A673 (cell line): ENCODE measurements at regions not wholly inside any gene's neighbourhood (a gene's known extent, or its start where the extent isn't known, plus 50 kb on each side); places are given as distances from the start of the nearest gene placed in this dataset.

Experiments
- BruUV-seq: library from RNA; stranded (reverse); fragments of 400-500 nt; replicated peaks from 2 replicates; lab custom pipeline; 2021; lab: Mats Ljungman, UMichigan
- CTCF ChIA-PET: fragments of 300-600 bp; sonication (Branson Sonifier 250); formaldehyde crosslinking; loops from one replicate; lab custom pipeline; 2022; ENCODE audit warnings: antibody characterized with exemption; lab: Charles Lee
- POLR2A ChIA-PET: fragments of 300-600 bp; sonication (Branson Sonifier 250); formaldehyde crosslinking; loops from one replicate; lab custom pipeline; 2022; ENCODE audit warnings: antibody characterized with exemption; ENCODE audit not compliant: low non-redundant PET; lab: Charles Lee
- DNase-seq: peaks from one replicate; pipeline ENCODE4 v3.0.0-alpha.2; 2015; ENCODE audit warnings: low spot score
- H3K27ac ChIP-seq: fragments of 200-600 bp; sonication (generic); 2 replicates; pipeline ENCODE4 v1.5.1; 2016; ENCODE audit warnings: mixed run types, low read depth, mild to moderate bottlenecking, mixed read lengths, antibody characterized with exemption, low read length; ENCODE audit not compliant: poor library complexity, severe bottlenecking
- H3K27me3 ChIP-seq: fragments of 200-600 bp; sonication (generic); replicated peaks from 2 replicates; pipeline ENCODE4 v1.6.1; 2017; ENCODE audit warnings: mixed run types, low read depth, mild to moderate bottlenecking, mixed read lengths, antibody characterized with exemption, low read length; ENCODE audit not compliant: insufficient read depth, poor library complexity
- H3K36me3 ChIP-seq: fragments of 200-600 bp; sonication (generic); 2 replicates; pipeline ENCODE4 v1.6.1; 2016; ENCODE audit warnings: mixed run types, mild to moderate bottlenecking, mixed read lengths, antibody characterized with exemption, low read length; ENCODE audit not compliant: insufficient read depth, poor library complexity, severe bottlenecking
- H3K4me1 ChIP-seq: fragments of 200-600 bp; sonication (generic); 2 replicates; pipeline ENCODE4 v1.6.1; 2017; ENCODE audit warnings: mixed run types, mild to moderate bottlenecking, mixed read lengths, antibody characterized with exemption, low read length; ENCODE audit not compliant: insufficient read depth, poor library complexity, severe bottlenecking
- H3K4me3 ChIP-seq: fragments of 200-600 bp; sonication (generic); 2 replicates; pipeline ENCODE4 v1.5.1; 2016; ENCODE audit warnings: low read depth, mixed run types, mild to moderate bottlenecking, mixed read lengths, low read length; ENCODE audit not compliant: poor library complexity, severe bottlenecking
- H3K9me3 ChIP-seq: fragments of 200-600 bp; sonication (generic); 2 replicates; pipeline ENCODE4 v1.6.1; 2016; ENCODE audit warnings: mixed run types, low read depth, mild to moderate bottlenecking, mixed read lengths, antibody characterized with exemption, low read length; ENCODE audit not compliant: poor library complexity, severe bottlenecking
- EZH2 ChIP-seq: fragments of 200-600 bp; sonication (generic); IDR thresholded peaks from 2 replicates; pipeline ENCODE4 v1.6.1; 2017; ENCODE audit warnings: borderline replicate concordance, low read depth, mild to moderate bottlenecking, mixed read lengths, antibody characterized with exemption, low read length; ENCODE audit not compliant: poor library complexity, severe bottlenecking
- intact Hi-C: fragments of 100-400 bp; cut with micrococcal nuclease; formaldehyde crosslinking; loops from one replicate; pipeline ENCODE4 v1.10.0; 2022; ENCODE audit not compliant: unreplicated experiment
- TF ChIP-seq, protein P1 (sequence below): fragments of 300-800, 200-600 bp; sonication (generic); conservative IDR thresholded peaks from 2 replicates; pipeline ENCODE4 v1.5.1; 2017; ENCODE audit warnings: low read depth, mild to moderate bottlenecking, antibody characterized with exemption, low read length, moderate library complexity, mixed read lengths

DNA sequence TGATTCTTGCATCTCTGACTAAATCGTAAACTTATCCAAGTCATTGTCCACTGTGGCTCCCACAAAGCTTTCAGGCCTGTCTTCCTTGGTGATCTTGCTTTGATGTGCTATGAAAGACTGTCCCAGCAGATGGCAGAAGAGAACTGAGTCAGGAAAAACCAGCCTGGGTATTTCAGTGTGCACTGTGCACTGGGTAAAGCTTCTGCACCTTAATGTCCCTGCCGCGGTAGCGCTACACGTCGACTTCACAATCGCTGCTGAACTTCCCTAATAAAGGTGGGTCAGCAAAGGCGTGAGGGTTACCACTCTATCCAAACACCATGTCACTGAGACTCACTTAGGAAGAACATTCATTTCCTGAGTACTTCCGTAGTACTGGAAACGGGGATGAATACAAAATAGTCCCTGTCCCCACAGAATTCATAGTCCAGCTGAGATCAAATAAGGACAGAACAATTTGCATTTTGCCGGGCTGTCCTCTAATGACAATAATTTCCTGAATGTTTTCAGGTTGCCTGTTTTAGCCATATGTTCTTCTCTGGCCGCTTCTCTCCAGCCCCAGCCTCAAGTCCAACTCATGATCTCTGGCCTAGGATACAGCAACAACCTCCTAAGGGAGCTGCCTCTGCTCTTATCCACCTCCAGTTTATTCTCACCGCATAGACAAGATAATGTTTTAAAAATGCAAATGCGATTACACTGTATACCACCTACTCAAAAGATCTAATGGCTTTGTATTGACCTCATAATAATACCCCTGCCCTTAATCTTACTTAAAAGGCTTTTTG, 83.6 kb upstream of the AKAP13 start:
- intact Hi-C loops = loop anchor here (2.0 to 10.0 kb wide), 5 partner anchors 116 to 712 kb away; no protein-coding TSS in a partner anchor
- Histone ChIP-seq H3K4me3 (peak overlapping the region; percentile 24), H3K4me1 (peaks cover 8% of the 10 kb centered on the region), H3K27me3 (no peaks in the 10 kb centered on the region), H3K9me3 (no peaks in the 10 kb centered on the region), H3K36me3 (no peaks in the 10 kb centered on the region), H3K27ac (no peak overlapping the region)
- ChIA-PET CTCF (interaction anchor here (0.6 to 1.7 kb wide), 15 partner anchors 19 to 543 kb away, joined by 3 to 17 read pairs (median 3); partner anchors contain the start of gene AKAP13), POLR2A (no interaction called here)
- DNase-seq = peak; percentile 85
- no TSS peak for BruUV-seq
- TF ChIP-seq EZH2 = no peak
- TF ChIP-seq, protein P1, sequence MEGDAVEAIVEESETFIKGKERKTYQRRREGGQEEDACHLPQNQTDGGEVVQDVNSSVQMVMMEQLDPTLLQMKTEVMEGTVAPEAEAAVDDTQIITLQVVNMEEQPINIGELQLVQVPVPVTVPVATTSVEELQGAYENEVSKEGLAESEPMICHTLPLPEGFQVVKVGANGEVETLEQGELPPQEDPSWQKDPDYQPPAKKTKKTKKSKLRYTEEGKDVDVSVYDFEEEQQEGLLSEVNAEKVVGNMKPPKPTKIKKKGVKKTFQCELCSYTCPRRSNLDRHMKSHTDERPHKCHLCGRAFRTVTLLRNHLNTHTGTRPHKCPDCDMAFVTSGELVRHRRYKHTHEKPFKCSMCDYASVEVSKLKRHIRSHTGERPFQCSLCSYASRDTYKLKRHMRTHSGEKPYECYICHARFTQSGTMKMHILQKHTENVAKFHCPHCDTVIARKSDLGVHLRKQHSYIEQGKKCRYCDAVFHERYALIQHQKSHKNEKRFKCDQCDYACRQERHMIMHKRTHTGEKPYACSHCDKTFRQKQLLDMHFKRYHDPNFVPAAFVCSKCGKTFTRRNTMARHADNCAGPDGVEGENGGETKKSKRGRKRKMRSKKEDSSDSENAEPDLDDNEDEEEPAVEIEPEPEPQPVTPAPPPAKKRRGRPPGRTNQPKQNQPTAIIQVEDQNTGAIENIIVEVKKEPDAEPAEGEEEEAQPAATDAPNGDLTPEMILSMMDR = peak; percentile 79

DNA sequence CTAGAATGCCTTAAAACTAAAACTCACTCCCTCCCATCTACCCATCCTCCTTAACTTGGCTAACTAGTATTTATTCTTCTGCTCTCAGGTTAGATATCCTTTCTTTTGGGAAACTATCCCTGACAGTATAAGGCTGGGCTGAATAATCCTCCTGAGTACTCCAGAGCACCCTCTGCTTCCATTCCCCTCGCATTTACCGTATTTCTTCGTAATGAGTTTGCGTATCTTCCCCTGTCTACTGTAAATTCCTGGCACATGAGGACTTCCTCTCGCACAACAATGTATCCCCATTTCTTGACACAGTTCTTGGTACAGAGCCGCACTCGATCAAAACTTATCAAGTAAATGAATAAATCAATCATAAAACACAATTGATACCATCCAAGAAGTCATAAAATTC, 82.9 kb upstream of the AKAP13 start:
- H3K27me3 ChIP-seq = no peaks in the 10 kb centered on the region
- H3K27ac ChIP-seq = no peak overlapping the region
- no peaks in the 10 kb centered on the region for H3K9me3 ChIP-seq
- intact Hi-C loops = loop anchor here (2.0 to 10.0 kb wide), 5 partner anchors 115 to 713 kb away; no protein-coding TSS in a partner anchor
- no peaks in the 10 kb centered on the region for H3K36me3 ChIP-seq
- ChIA-PET CTCF (interaction anchor here (1.0 to 1.7 kb wide), 3 partner anchors 117 to 542 kb away, joined by 3 to 17 read pairs (median 4); no protein-coding TSS in a partner anchor), POLR2A (no interaction called here)
- BruUV-seq = no TSS peak
- TF ChIP-seq, protein P1 = no peak
- TF ChIP-seq EZH2 = no peak
- H3K4me3 ChIP-seq = no peak overlapping the region
- DNase-seq = no peak
- H3K4me1 ChIP-seq = peaks cover 8% of the 10 kb centered on the region

DNA sequence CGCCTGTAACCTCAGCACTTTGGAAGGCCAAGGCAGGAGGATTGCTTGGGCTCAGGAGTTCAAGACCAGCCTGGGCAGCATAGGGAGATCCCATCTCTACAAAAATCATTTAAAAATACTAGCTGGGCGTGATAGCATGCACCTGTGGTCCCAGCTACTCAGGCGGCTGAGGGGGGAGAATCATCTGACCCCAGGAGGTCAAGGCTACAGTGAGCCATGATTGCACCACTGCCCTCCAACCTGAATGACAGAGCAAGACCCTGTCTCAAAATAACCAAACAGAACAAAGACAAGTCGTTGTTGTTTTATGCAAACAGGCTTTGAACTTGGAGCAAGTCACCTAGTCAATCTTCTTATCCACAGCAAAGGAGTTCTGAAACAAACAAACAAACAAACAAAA, 82.0 kb upstream of the AKAP13 start:
- intact Hi-C loops = loop anchor here (5.0 to 10.0 kb wide), 2 partner anchors 434 to 714 kb away; no protein-coding TSS in a partner anchor
- Histone ChIP-seq H3K4me3 (no peak overlapping the region), H3K4me1 (peaks cover 8% of the 10 kb centered on the region), H3K27me3 (no peaks in the 10 kb centered on the region), H3K36me3 (no peaks in the 10 kb centered on the region), H3K27ac (no peak overlapping the region), H3K9me3 (no peaks in the 10 kb centered on the region)
- no TSS peak for BruUV-seq
- no peak for TF ChIP-seq EZH2
- TF ChIP-seq, protein P1 = no peak
- ChIA-PET POLR2A (no interaction called here), CTCF (no interaction called here)
- DNase-seq = no peak
